ENCODE measurements at regions not wholly inside any gene's neighbourhood (a gene's known extent, or its start where the extent isn't known, plus 50 kb on each side); places are given as distances from the start of the nearest gene placed in this dataset.

DNA sequence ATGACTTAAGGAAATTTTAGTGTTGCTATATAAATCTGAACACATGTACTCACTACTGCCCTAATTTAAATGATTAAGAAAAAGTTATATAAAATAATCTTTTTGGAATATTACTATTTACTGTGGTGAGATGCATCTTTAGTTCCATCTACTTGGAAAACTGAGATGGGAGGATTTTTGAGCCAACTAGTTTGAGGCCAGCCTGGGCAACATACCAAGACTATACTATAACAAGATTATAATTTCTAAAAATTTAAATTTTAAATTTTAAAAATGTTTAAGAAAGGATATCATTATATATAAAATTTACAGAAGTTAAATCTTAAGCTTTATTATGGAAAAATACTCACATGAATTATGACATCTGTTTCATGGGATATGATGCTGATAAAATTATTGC, 530.8 kb upstream of the IGFBP3 start:
- H3K9ac ChIP-seq (ENCODE audit: low read length) = no peak overlapping the region

DNA sequence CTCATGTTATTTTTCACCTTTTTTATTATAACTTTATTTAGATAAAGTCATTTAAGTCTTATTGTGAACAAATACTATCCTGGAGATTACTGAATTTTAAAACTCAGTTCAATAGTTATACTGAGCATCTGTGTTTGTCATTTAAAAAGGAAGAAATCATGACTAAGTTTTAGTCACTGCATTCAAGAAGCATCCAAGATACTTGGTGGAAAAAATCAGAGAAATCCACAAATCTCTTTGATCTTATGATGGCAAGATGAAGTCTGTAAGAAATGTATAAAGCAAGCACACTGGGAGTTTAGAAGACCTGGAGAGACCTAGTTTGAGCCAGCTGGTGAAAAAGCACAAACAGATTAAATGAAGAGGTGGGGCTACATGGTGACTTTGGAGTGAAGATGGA, 529.8 kb upstream of the IGFBP3 start:
- Histone ChIP-seq H3K14ac (ENCODE audit: low read length in 2 of 2) (no peak overlapping the region), H3K27ac (ENCODE audit: low read length, poor library complexity, severe bottlenecking) (no peak overlapping the region), H2BK5ac (ENCODE audit: low read depth, low read length, poor library complexity, severe bottlenecking) (no peak overlapping the region)

More for the DNA sequence above, 530.8 kb upstream of the IGFBP3 start:
- Histone ChIP-seq H3K23ac (ENCODE audit: low read length in 2 of 2) (no peak overlapping the region), H2BK5ac (ENCODE audit: low read depth, low read length, poor library complexity, severe bottlenecking) (no peak overlapping the region), H3K27ac (ENCODE audit: low read length, poor library complexity, severe bottlenecking) (no peak overlapping the region), H2AK5ac (ENCODE audit: low read length, severe bottlenecking) (no peak overlapping the region), H3K4me1 (ENCODE audit: control insufficient read depth, insufficient read depth, low read depth, low read length) (peaks cover 3% of the 10 kb centered on the region), H3K36me3 (ENCODE audit: control insufficient read depth in 1 of 2, insufficient read depth in 2 of 2, low read depth in 1 of 2, low read length in 2 of 2) (no peaks in the 10 kb centered on the region), H4K8ac (ENCODE audit: low read length) (no peak overlapping the region), H4K91ac (ENCODE audit: low read length) (no peak overlapping the region), H3K79me1 (replicated peaks; ENCODE audit: low read length, poor library complexity, severe bottlenecking) (no peaks in the 10 kb centered on the region), H3K4ac (ENCODE audit: low read depth in 1 of 2, low read length in 2 of 2) (no peak overlapping the region), H3K4me3 (ENCODE audit: insufficient read depth in 1 of 2, low read depth in 1 of 2, low read length in 2 of 2) (no peak overlapping the region), H3K18ac (ENCODE audit: low read depth in 1 of 2, low read length in 2 of 2) (no peak overlapping the region), H2AFZ (ENCODE audit: low read depth, low read length) (no peak overlapping the region), H3K9me3 (ENCODE audit: control insufficient read depth, low read length) (no peaks in the 10 kb centered on the region), H2BK12ac (ENCODE audit: low read length in 2 of 2) (no peak overlapping the region), H3K14ac (ENCODE audit: low read length in 2 of 2) (no peak overlapping the region), H2BK120ac (ENCODE audit: low read depth, low read length) (no peak overlapping the region), H3K4me2 (ENCODE audit: low read length, poor library complexity, severe bottlenecking) (no peak overlapping the region), H3K27me3 (ENCODE audit: control insufficient read depth in 1 of 2, insufficient read depth in 1 of 2, low read length in 2 of 2) (no peaks in the 10 kb centered on the region), H2BK15ac (ENCODE audit: low read depth, poor library complexity, severe bottlenecking) (no peak overlapping the region)
- DNase-seq = no peak

DNA sequence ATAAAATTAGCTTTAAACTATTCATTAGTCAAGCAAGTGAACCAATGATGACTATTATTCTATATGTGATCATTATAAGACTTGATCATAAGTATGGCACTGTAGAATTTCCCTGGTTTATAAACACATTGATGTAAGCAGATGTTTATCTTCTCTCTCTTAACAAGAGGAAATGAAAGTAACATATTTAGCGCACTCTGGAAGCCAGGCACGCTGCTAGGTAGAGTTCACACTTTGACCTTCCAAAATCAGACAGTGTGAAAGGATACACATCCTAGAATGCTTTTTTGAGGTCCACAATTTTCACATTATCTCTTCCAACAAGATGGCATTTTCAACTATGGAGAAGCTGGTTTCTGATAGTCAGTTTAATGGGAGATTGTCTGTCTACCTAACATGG, 529.4 kb upstream of the IGFBP3 start:
- H2BK15ac ChIP-seq (ENCODE audit: low read depth, poor library complexity, severe bottlenecking) = no peak overlapping the region
- H4K91ac ChIP-seq (ENCODE audit: low read length) = no peak overlapping the region
- H3K18ac ChIP-seq (ENCODE audit: low read depth in 1 of 2, low read length in 2 of 2) = no peak overlapping the region
- no peak overlapping the region for H3K4me2 ChIP-seq (ENCODE audit: low read length, poor library complexity, severe bottlenecking)
- no peak overlapping the region for H3K14ac ChIP-seq (ENCODE audit: low read length in 2 of 2)
- no peak overlapping the region for H3K4me3 ChIP-seq (ENCODE audit: insufficient read depth in 1 of 2, low read depth in 1 of 2, low read length in 2 of 2)
- no peak overlapping the region for H3K9ac ChIP-seq (ENCODE audit: low read length)
- no peak overlapping the region for H2AK5ac ChIP-seq (ENCODE audit: low read length, severe bottlenecking)
- H3K27me3 ChIP-seq (ENCODE audit: control insufficient read depth in 1 of 2, insufficient read depth in 1 of 2, low read length in 2 of 2) = no peaks in the 10 kb centered on the region
- no peaks in the 10 kb centered on the region for H3K9me3 ChIP-seq (ENCODE audit: control insufficient read depth, low read length)
- H3K79me1 ChIP-seq (replicated peaks; ENCODE audit: low read length, poor library complexity, severe bottlenecking) = no peaks in the 10 kb centered on the region
- H3K4ac ChIP-seq (ENCODE audit: low read depth in 1 of 2, low read length in 2 of 2) = no peak overlapping the region
- peak overlapping the region in 1 of 2 experiments; percentile 73 for H2BK12ac ChIP-seq (ENCODE audit: low read length in 2 of 2)
- no peak overlapping the region for H2AFZ ChIP-seq (ENCODE audit: low read depth, low read length)
- no peaks in the 10 kb centered on the region for H3K36me3 ChIP-seq (ENCODE audit: control insufficient read depth in 1 of 2, insufficient read depth in 2 of 2, low read depth in 1 of 2, low read length in 2 of 2)
- WGBS = 61% methylated on average over 2 of the region's 2 CpGs
- no peak overlapping the region for H2BK120ac ChIP-seq (ENCODE audit: low read depth, low read length)
- no peaks in the 10 kb centered on the region for H3K4me1 ChIP-seq (ENCODE audit: control insufficient read depth, insufficient read depth, low read depth, low read length)
- H4K8ac ChIP-seq (ENCODE audit: low read length) = no peak overlapping the region
- H3K23ac ChIP-seq (ENCODE audit: low read length in 2 of 2) = no peak overlapping the region
- H2BK5ac ChIP-seq (ENCODE audit: low read depth, low read length, poor library complexity, severe bottlenecking) = no peak overlapping the region
- peak; percentile 38 for DNase-seq
- no peak overlapping the region for H3K27ac ChIP-seq (ENCODE audit: low read length, poor library complexity, severe bottlenecking)

More for the DNA sequence above, 529.8 kb upstream of the IGFBP3 start:
- Histone ChIP-seq H3K4me3 (ENCODE audit: insufficient read depth in 1 of 2, low read depth in 1 of 2, low read length in 2 of 2) (no peak overlapping the region), H3K27me3 (ENCODE audit: control insufficient read depth in 1 of 2, insufficient read depth in 1 of 2, low read length in 2 of 2) (no peaks in the 10 kb centered on the region), H2BK120ac (ENCODE audit: low read depth, low read length) (no peak overlapping the region), H3K36me3 (ENCODE audit: control insufficient read depth in 1 of 2, insufficient read depth in 2 of 2, low read depth in 1 of 2, low read length in 2 of 2) (no peaks in the 10 kb centered on the region), H3K9ac (ENCODE audit: low read length) (no peak overlapping the region), H4K8ac (ENCODE audit: low read length) (no peak overlapping the region), H2AK5ac (ENCODE audit: low read length, severe bottlenecking) (no peak overlapping the region), H3K4me1 (ENCODE audit: control insufficient read depth, insufficient read depth, low read depth, low read length) (peaks cover 2% of the 10 kb centered on the region), H3K79me1 (replicated peaks; ENCODE audit: low read length, poor library complexity, severe bottlenecking) (no peaks in the 10 kb centered on the region), H4K91ac (ENCODE audit: low read length) (no peak overlapping the region), H3K18ac (ENCODE audit: low read depth in 1 of 2, low read length in 2 of 2) (peak overlapping the region; percentile 40 to 57), H3K4ac (ENCODE audit: low read depth in 1 of 2, low read length in 2 of 2) (no peak overlapping the region), H3K23ac (ENCODE audit: low read length in 2 of 2) (no peak overlapping the region), H2BK12ac (ENCODE audit: low read length in 2 of 2) (no peak overlapping the region), H2AFZ (ENCODE audit: low read depth, low read length) (no peak overlapping the region), H3K9me3 (ENCODE audit: control insufficient read depth, low read length) (no peaks in the 10 kb centered on the region), H3K4me2 (ENCODE audit: low read length, poor library complexity, severe bottlenecking) (no peak overlapping the region), H2BK15ac (ENCODE audit: low read depth, poor library complexity, severe bottlenecking) (no peak overlapping the region)
- DNase-seq = no peak

DNA sequence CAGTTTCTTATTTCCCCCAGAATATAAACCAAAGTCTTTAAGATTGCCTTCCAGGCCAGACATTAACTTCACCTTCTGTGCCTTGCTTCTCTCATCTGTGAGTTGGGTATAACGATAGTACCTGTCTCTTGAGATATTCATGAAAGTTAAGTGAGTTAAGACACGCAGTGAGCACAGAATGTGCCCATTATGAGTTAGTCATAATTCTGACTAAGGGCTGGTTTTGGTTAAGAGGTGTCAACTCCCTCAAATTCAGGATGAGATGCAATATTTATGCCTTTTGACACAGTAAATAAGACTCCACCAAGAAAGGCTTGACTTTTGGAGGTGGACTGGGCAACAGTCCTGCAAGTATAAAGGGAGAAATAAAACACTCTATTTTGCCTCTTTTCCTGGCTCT, 528.7 kb upstream of the IGFBP3 start:
- peak overlapping the region in 1 of 2 experiments; percentile 9 for H3K18ac ChIP-seq (ENCODE audit: low read depth in 1 of 2, low read length in 2 of 2)
- no peak overlapping the region for H2BK15ac ChIP-seq (ENCODE audit: low read depth, poor library complexity, severe bottlenecking)
- H3K9me3 ChIP-seq (ENCODE audit: control insufficient read depth, low read length) = no peaks in the 10 kb centered on the region
- H2BK12ac ChIP-seq (ENCODE audit: low read length in 2 of 2) = no peak overlapping the region
- no peaks in the 10 kb centered on the region for H3K36me3 ChIP-seq (ENCODE audit: control insufficient read depth in 1 of 2, insufficient read depth in 2 of 2, low read depth in 1 of 2, low read length in 2 of 2)
- no peak overlapping the region for H4K8ac ChIP-seq (ENCODE audit: low read length)
- WGBS = 88% methylated on average over 2 of the region's 2 CpGs
- DNase-seq = no peak
- no peak overlapping the region for H3K9ac ChIP-seq (ENCODE audit: low read length)
- no peak overlapping the region for H3K14ac ChIP-seq (ENCODE audit: low read length in 2 of 2)
- H3K4ac ChIP-seq (ENCODE audit: low read depth in 1 of 2, low read length in 2 of 2) = no peak overlapping the region
- H2BK120ac ChIP-seq (ENCODE audit: low read depth, low read length) = no peak overlapping the region
- H3K4me1 ChIP-seq (ENCODE audit: control insufficient read depth, insufficient read depth, low read depth, low read length) = no peaks in the 10 kb centered on the region
- no peak overlapping the region for H3K4me2 ChIP-seq (ENCODE audit: low read length, poor library complexity, severe bottlenecking)
- no peaks in the 10 kb centered on the region for H3K27me3 ChIP-seq (ENCODE audit: control insufficient read depth in 1 of 2, insufficient read depth in 1 of 2, low read length in 2 of 2)
- H2BK5ac ChIP-seq (ENCODE audit: low read depth, low read length, poor library complexity, severe bottlenecking) = no peak overlapping the region
- H4K91ac ChIP-seq (ENCODE audit: low read length) = no peak overlapping the region
- H3K27ac ChIP-seq (ENCODE audit: low read length, poor library complexity, severe bottlenecking) = no peak overlapping the region
- no peak overlapping the region for H2AK5ac ChIP-seq (ENCODE audit: low read length, severe bottlenecking)
- no peaks in the 10 kb centered on the region for H3K79me1 ChIP-seq (replicated peaks; ENCODE audit: low read length, poor library complexity, severe bottlenecking)
- H2AFZ ChIP-seq (ENCODE audit: low read depth, low read length) = no peak overlapping the region
- H3K4me3 ChIP-seq (ENCODE audit: insufficient read depth in 1 of 2, low read depth in 1 of 2, low read length in 2 of 2) = no peak overlapping the region
- H3K23ac ChIP-seq (ENCODE audit: low read length in 2 of 2) = no peak overlapping the region

All from mesenchymal stem cell (in vitro differentiated cells and primary cell).